HepG2 (cell line): ENCODE measurements at regions not wholly inside any gene's neighbourhood (a gene's known extent, or its start where the extent isn't known, plus 50 kb on each side); places are given as distances from the start of the nearest gene placed in this dataset.

Experiments used
- ATAC-seq: fragments of 200-7000 bp; cut with Tn5 transposase; 3 replicates; pipeline ENCODE4 v1.9.1; 2020; ENCODE audit warnings: mild to moderate bottlenecking, moderate library complexity
- BruUV-seq: library from RNA; stranded (reverse); fragments of 400-500 nt; replicated peaks from 2 replicates; lab custom pipeline; 2021; lab: Mats Ljungman, UMichigan
- CTCF ChIA-PET: fragments of 300-600 bp; formaldehyde crosslinking; extraction: SDS; loops from one replicate; lab custom pipeline; 2021; ENCODE audit warnings: low total read pairs, inconsistent platforms, low intra/inter-chr PET ratio; lab: Yijun Ruan, JAX
- POLR2A ChIA-PET: fragments of 350-600 bp; sonication (Branson Sonifier 250); formaldehyde crosslinking; loops from one replicate; lab custom pipeline; 2020; ENCODE audit warnings: antibody characterized with exemption, inconsistent platforms; lab: Yijun Ruan, JAX
- DNase-seq: peaks from one replicate; pipeline ENCODE4 v3.0.0-alpha.2; 2015; ENCODE audit warnings: low spot score
- FAIRE-seq: peaks from 3 replicates; lab custom pipeline; 2011; peaks lifted over from hg19 to GRCh38; lab: Jason Lieb, UNC
- H2AFZ ChIP-seq: one replicate; pipeline ENCODE4 v1.6.1; 2011; ENCODE audit warnings: low read length, inconsistent platforms
- H3K27ac ChIP-seq: fragments of 300-600 bp; 3 replicates; pipeline ENCODE4 v1.8.0; 2011; ENCODE audit warnings: mixed run types, mild to moderate bottlenecking, mixed read lengths, low read length, inconsistent platforms; ENCODE audit not compliant: insufficient read depth; ENCODE audit errors: extremely low read length
- H3K27me3 ChIP-seq, 2 experiments: fragments of 200-600 bp in 1 of 2; 2 replicates in 1 of 2; 3 replicates in 1 of 2; pipeline versions ENCODE4 v1.6.0 to v1.8.0; 2011; ENCODE audit warnings: low read length in 2 of 2, mild to moderate bottlenecking in 2 of 2, moderate library complexity in 2 of 2, inconsistent platforms in 1 of 2; ENCODE audit not compliant: insufficient read depth in 2 of 2, control insufficient read depth in 1 of 2
- H3K36me3 ChIP-seq, 2 experiments: fragments of 200-600 bp in 1 of 2; replicated peaks in 1 of 2; 2 replicates in 1 of 2; 3 replicates in 1 of 2; pipeline versions ENCODE4 v1.5.1 to v1.8.0; 2011; ENCODE audit warnings: low read length in 2 of 2, inconsistent platforms in 1 of 2; ENCODE audit not compliant: insufficient read depth in 2 of 2, control insufficient read depth in 1 of 2
- H3K4me1 ChIP-seq: 2 replicates; pipeline ENCODE4 v1.5.1; 2012; ENCODE audit warnings: low read length, inconsistent platforms; ENCODE audit not compliant: insufficient read depth
- H3K4me2 ChIP-seq: 2 replicates; pipeline ENCODE4 v1.6.0; 2011; ENCODE audit warnings: low read depth, low read length, inconsistent platforms
- H3K4me3 ChIP-seq, 3 experiments: fragments of 200-600 bp in 1 of 3; sonication (generic), shearing (Covaris generic) in 1 of 3; replicated peaks in 1 of 3; 2 replicates each; pipeline ENCODE4 v1.5.1; 2011 to 2016; ENCODE audit warnings: low read length in 3 of 3, inconsistent platforms in 2 of 3, low read depth in 2 of 3, mild to moderate bottlenecking in 2 of 3, control low read depth in 1 of 3, mixed read lengths in 1 of 3; ENCODE audit not compliant: insufficient read depth in 1 of 3
- H3K79me2 ChIP-seq: one replicate; pipeline ENCODE4 v1.6.1; 2011; ENCODE audit warnings: low read length, inconsistent platforms; ENCODE audit not compliant: insufficient read depth
- H3K9ac ChIP-seq: 2 replicates; pipeline ENCODE4 v1.6.0; 2011; ENCODE audit warnings: mild to moderate bottlenecking, low read depth, low read length, inconsistent platforms; ENCODE audit not compliant: insufficient read depth
- H3K9me3 ChIP-seq: 2 replicates; pipeline ENCODE4 v1.5.1; 2012; ENCODE audit warnings: mild to moderate bottlenecking, low read length
- H4K20me1 ChIP-seq: 2 replicates; pipeline ENCODE4 v1.6.0; 2011; ENCODE audit warnings: inconsistent platforms, mild to moderate bottlenecking, low read length, moderate library complexity; ENCODE audit not compliant: insufficient read depth
- ELF3 ChIP-seq: IDR thresholded peaks from 2 replicates; pipeline ENCODE4 v1.6.1; 2016; ENCODE audit warnings: missing genetic modification reagents, missing compliant biosample characterization
- ELF4 ChIP-seq: sonication (generic); formaldehyde crosslinking; IDR thresholded peaks from 2 replicates; pipeline ENCODE4 v1.5.0; 2020; ENCODE audit warnings: missing genetic modification reagents, mild to moderate bottlenecking, moderate library complexity, borderline replicate concordance
- NONO ChIP-seq, 2 experiments: fragments of 450-650 bp in 1 of 2; sonication (generic) in 1 of 2; formaldehyde crosslinking in 1 of 2; IDR thresholded peaks in 1 of 2; conservative IDR thresholded peaks in 1 of 2; 2 replicates each; pipeline versions ENCODE4 v1.6.1 to v1.8.0; 2017 to 2022; ENCODE audit warnings: mild to moderate bottlenecking in 1 of 2, missing genetic modification reagents in 1 of 2, moderate library complexity in 1 of 2
- PCBP1 ChIP-seq: fragments of 200-400 bp; formaldehyde crosslinking; IDR thresholded peaks from 2 replicates; pipeline ENCODE4 v1.6.1; 2017; ENCODE audit warnings: mild to moderate bottlenecking, low read depth, low read length, borderline replicate concordance
- ZNF296 ChIP-seq: sonication (generic); formaldehyde crosslinking; conservative IDR thresholded peaks from 2 replicates; pipeline ENCODE4 v1.5.0; 2020; ENCODE audit warnings: mild to moderate bottlenecking, missing genetic modification reagents
- ZNF768 ChIP-seq: sonication (generic); formaldehyde crosslinking; IDR thresholded peaks from 2 replicates; pipeline ENCODE4 v1.4.0; 2020; ENCODE audit warnings: missing genetic modification reagents
- WGBS: methylation state at CpG from one replicate; pipeline ENCODE4 v1.1.6; 2017; ENCODE audit warnings: low lambda C conversion rate; 5-methylcytosine and 5-hydroxymethylcytosine counted together
- in situ Hi-C: cut with HindIII; loops from 2 replicates; pipeline ENCODE4 v1.10.0; 2017; ENCODE audit warnings: low pct_unique_long_range_greater_than_20kb; ENCODE audit not compliant: extremely low pct_ligation_motif_present
- intact Hi-C: fragments of 100-400 bp; cut with micrococcal nuclease; formaldehyde crosslinking; loops from one replicate; pipeline ENCODE4 v1.10.0; 2022; ENCODE audit not compliant: unreplicated experiment
- TF ChIP-seq, protein P1 (sequence below): IDR thresholded peaks from 2 replicates; pipeline ENCODE4 v1.6.1; 2016; ENCODE audit warnings: control low read depth
- TF ChIP-seq, protein P2 (sequence below): sonication (generic); formaldehyde crosslinking; IDR thresholded peaks from 2 replicates; pipeline ENCODE4 v1.5.0; 2020; ENCODE audit warnings: mild to moderate bottlenecking, missing genetic modification reagents
- TF ChIP-seq, protein P3 (sequence below), 2 experiments: sonication (generic) in 1 of 2; formaldehyde crosslinking in 1 of 2; IDR thresholded peaks; 2 replicates each; pipeline versions ENCODE4 v1.4.0 to v1.6.1; 2016 to 2020; ENCODE audit warnings: borderline replicate concordance in 1 of 2, low read depth in 1 of 2, mild to moderate bottlenecking in 1 of 2, missing genetic modification reagents in 1 of 2
- TF ChIP-seq, protein P4 (sequence below): sonication (generic); formaldehyde crosslinking; IDR thresholded peaks from 2 replicates; pipeline ENCODE4 v1.5.1; 2020; ENCODE audit warnings: missing genetic modification reagents, mild to moderate bottlenecking, borderline replicate concordance

DNA sequence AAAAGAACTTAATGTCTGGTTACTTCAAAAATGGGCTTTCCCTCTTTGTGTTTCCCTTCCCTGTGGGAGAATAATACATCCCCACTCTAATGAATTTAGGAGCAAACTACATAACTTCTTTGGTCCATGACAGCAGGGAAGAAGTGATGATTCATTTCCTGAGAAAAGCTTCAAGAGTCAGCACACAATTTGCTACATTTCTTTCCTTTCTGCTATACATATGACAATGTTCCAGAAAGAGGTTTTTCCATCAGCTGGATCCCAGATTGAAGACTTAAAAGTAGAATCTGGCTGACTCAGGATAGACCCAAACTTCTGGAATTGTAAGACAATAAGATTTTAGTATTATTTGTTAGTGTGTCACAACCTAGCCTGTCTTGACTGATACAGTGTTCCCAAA lies 126.1 kb downstream of the DRD1 start (continued):
- TF ChIP-seq, protein P1, sequence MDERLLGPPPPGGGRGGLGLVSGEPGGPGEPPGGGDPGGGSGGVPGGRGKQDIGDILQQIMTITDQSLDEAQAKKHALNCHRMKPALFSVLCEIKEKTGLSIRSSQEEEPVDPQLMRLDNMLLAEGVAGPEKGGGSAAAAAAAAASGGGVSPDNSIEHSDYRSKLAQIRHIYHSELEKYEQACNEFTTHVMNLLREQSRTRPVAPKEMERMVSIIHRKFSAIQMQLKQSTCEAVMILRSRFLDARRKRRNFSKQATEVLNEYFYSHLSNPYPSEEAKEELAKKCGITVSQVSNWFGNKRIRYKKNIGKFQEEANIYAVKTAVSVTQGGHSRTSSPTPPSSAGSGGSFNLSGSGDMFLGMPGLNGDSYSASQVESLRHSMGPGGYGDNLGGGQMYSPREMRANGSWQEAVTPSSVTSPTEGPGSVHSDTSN = no peak
- TF ChIP-seq ZNF296 (CRISPR knock-in tag) = no peak
- TF ChIP-seq PCBP1 = no peak
- TF ChIP-seq, protein P2, sequence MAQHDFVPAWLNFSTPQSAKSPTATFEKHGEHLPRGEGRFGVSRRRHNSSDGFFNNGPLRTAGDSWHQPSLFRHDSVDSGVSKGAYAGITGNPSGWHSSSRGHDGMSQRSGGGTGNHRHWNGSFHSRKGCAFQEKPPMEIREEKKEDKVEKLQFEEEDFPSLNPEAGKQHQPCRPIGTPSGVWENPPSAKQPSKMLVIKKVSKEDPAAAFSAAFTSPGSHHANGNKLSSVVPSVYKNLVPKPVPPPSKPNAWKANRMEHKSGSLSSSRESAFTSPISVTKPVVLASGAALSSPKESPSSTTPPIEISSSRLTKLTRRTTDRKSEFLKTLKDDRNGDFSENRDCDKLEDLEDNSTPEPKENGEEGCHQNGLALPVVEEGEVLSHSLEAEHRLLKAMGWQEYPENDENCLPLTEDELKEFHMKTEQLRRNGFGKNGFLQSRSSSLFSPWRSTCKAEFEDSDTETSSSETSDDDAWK (CRISPR knock-in tag) = no peak
- no peak for TF ChIP-seq ELF3 (CRISPR knock-in tag)
- TF ChIP-seq ELF4 (CRISPR knock-in tag) = no peak

DNA sequence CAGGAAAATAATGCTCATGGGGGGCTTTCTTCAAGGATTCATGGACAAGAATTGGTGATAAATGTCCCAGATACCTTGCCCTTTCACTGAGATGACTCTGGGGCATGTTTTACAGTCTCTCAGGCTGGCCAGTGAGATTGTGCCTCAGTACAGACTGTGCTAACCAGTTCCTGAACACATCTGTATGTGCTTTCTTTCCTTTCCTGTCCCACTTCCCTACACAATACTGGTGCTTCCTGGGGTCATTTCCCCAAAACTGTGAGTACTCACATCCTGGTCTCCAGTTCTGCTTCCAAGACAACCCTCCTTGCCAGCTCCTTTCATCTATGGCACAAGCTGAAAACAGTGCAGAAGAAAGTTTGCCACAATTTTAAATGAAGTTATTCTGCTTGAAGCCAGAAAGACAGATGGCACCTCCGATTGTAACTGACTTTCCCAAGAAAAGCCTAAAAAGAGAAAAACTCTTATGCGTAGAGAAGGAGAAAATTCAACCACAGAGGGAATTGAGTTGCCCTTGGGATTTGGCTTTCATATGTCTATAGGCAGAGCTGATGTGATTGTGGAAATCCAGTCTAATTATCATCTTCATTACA lies 134.7 kb downstream of the DRD1 start:
- DNase-seq (no peak), ATAC-seq (no peak), FAIRE-seq (no peak)
- ChIA-PET POLR2A (no interaction called here), CTCF (no interaction called here)
- intact Hi-C loops = no loop called here
- WGBS = 2% methylated on average over 2 of the region's 2 CpGs
- Histone ChIP-seq H3K36me3 (no peaks in the 10 kb centered on the region), H2AFZ (no peak overlapping the region), H3K9ac (no peak overlapping the region), H3K4me1 (no peaks in the 10 kb centered on the region), H3K4me2 (no peak overlapping the region), H4K20me1 (no peaks in the 10 kb centered on the region), H3K27me3 (no peaks in the 10 kb centered on the region), H3K79me2 (no peaks in the 10 kb centered on the region), H3K4me3 (no peak overlapping the region), H3K9me3 (no peaks in the 10 kb centered on the region), H3K27ac (no peak overlapping the region)
- no TSS peak for BruUV-seq
- in situ Hi-C loops = no loop called here
- TF ChIP-seq ZNF768 (CRISPR knock-in tag) = no peak
- no peak for TF ChIP-seq NONO (IDR thresholded peaks at IDR 0.05)
- TF ChIP-seq NONO (CRISPR knock-in tag; conservative IDR thresholded peaks at IDR 0.05) = no peak
- TF ChIP-seq, protein P3, sequence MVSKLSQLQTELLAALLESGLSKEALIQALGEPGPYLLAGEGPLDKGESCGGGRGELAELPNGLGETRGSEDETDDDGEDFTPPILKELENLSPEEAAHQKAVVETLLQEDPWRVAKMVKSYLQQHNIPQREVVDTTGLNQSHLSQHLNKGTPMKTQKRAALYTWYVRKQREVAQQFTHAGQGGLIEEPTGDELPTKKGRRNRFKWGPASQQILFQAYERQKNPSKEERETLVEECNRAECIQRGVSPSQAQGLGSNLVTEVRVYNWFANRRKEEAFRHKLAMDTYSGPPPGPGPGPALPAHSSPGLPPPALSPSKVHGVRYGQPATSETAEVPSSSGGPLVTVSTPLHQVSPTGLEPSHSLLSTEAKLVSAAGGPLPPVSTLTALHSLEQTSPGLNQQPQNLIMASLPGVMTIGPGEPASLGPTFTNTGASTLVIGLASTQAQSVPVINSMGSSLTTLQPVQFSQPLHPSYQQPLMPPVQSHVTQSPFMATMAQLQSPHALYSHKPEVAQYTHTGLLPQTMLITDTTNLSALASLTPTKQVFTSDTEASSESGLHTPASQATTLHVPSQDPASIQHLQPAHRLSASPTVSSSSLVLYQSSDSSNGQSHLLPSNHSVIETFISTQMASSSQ (IDR thresholded peaks at IDR 0.05; ENCODE audit: low read depth) = no peak
- TF ChIP-seq, protein P3 (CRISPR knock-in tag; IDR thresholded peaks at IDR 0.05; ENCODE audit: borderline replicate concordance) = no peak
- TF ChIP-seq, protein P4, sequence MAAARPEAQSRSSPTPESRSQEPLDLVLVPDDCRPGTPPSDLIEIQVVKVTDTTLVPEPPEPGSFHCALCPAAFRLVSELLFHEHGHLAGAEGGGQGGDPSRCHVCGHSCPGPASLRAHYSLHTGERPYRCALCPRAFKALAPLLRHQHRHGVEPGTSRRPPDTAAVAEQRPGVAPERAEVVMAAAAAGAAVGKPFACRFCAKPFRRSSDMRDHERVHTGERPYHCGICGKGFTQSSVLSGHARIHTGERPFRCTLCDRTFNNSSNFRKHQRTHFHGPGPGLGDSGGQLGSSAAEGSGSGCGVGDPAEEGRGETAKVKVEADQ (CRISPR knock-in tag) = no peak
